Erythroblast (primary cell): ENCODE measurements at regions not wholly inside any gene's neighbourhood (a gene's known extent, or its start where the extent isn't known, plus 50 kb on each side); places are given as distances from the start of the nearest gene placed in this dataset.

Experiments
- DNase-seq, 2 experiments: peaks; one replicate each; lab custom pipeline; 2025; lab: John Stamatoyannopoulos, UW
- GATA1 ChIP-seq: IDR thresholded peaks from 2 replicates; pipeline ENCODE4 v1.6.1; 2011; ENCODE audit warnings: low read depth, mild to moderate bottlenecking, control low read depth, low read length, moderate library complexity
- POLR2A ChIP-seq: IDR thresholded peaks from 2 replicates; pipeline ENCODE4 v1.6.1; 2011; ENCODE audit warnings: mild to moderate bottlenecking, low read length

DNA sequence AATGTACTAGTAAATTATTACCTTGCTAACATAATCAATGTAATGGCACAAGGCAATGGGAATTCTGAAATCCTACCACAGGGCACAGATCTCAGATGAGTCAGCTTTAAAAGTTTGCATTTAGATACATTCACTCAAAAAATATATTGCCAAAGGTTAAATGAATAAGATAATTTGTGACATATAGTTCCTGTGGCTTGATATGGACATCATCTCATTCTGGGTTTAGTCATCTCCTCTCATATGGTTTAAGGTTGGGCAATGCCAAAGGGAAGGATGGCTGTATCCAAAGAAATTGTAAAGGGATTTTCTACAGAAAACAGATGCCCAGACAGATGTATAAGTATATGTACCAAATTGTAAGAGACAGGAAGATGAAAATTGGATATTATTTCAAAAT lies 1065.0 kb downstream of the LRFN5 start:
- no peak for TF ChIP-seq POLR2A
- no peak for TF ChIP-seq GATA1
- no peak for DNase-seq

GRCh38 chr14:42665083-42665482 lies 1058.4 kb downstream of the LRFN5 start:
- no peak for TF ChIP-seq POLR2A
- TF ChIP-seq GATA1: no peak

GRCh38 chr14:42664190-42664589 lies 1057.5 kb downstream of the LRFN5 start:
- DNase-seq: no peak
- TF ChIP-seq GATA1 (no peak), POLR2A (no peak)

More at GRCh38 chr14:42665083-42665482, 1058.4 kb downstream of the LRFN5 start:
- DNase-seq: no peak

- no peak for DNase-seq
- TF ChIP-seq GATA1 (no peak), POLR2A (no peak)
Observed at GRCh38 chr14:42654707-42655106, 1048.0 kb downstream of the LRFN5 start.

- no peak for TF ChIP-seq POLR2A
- TF ChIP-seq GATA1: no peak
- DNase-seq: no peak
Observed at GRCh38 chr14:42642787-42643186, 1036.1 kb downstream of the LRFN5 start.

DNA sequence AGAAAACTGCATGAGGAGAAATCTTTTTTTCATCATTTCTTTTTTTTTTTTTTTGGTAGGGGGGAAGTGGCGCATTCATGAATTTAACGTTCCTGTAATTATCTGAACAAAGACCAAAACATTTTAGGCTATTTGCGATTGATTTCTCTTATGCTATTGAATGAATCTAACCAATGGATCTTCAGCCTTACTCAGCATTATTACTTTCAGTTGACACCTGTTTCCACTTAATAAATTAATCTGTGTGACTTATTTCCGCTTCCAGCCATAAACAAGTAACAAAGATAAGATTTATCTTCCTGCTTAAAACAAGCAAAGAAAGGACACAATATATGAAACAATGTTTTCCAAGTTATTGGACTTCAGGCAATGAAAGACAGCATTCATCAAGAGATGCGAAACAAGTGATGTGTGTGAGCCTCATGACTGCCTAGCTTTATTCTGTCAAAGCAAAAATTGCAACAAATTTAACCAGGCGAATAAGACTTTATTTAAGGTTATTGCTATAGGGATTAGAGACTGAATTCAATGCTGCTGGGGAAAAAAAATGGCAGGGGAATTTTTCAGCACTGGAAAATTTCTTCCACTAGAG lies 1026.9 kb downstream of the LRFN5 start:
- TF ChIP-seq GATA1 (no peak), POLR2A (no peak)
- no peak for DNase-seq

- TF ChIP-seq POLR2A (no peak), GATA1 (no peak)
Observed at GRCh38 chr14:42629553-42629952, 1022.9 kb downstream of the LRFN5 start.

DNA sequence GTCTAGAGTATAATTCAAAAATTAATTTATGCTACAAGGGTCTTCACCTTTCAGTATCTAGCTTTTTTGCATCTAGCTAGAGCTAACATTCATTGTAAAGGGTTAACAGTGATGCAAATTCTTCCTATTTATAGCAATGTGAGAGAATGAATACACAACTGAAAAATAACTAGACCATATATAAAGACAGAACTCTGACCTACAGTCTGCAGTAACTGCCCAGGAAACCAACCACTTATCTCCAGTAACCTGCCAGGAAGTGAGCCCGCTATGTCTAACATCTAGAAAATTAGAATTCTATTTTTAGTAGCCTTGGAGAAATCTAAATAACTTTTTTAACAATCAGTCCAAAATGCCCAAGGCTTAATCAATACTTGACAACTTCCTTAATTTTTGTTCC lies 1021.9 kb downstream of the LRFN5 start:
- TF ChIP-seq GATA1: no peak
- no peak for TF ChIP-seq POLR2A

More at GRCh38 chr14:42629553-42629952, 1022.9 kb downstream of the LRFN5 start:
- DNase-seq: no peak

DNA sequence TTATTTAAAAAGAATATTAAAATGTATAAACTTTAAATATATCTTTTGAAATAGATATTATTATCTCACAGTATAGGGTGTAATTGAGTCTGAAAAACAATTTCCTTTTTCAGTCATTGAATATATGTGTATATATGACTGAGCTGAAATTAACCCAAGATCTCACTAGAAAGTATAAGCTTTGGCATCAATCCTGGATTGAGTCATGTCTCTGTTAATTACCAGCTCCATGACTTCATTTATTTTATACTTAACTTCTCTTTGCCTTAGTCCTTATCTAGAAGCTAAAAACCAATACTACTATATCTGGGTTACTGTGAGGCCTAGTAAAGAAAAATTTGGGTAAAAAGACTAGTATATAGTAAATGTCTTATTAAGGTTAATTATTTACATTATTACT lies 1020.3 kb downstream of the LRFN5 start:
- DNase-seq: no peak
- no peak for TF ChIP-seq POLR2A
- TF ChIP-seq GATA1: no peak

More for the DNA sequence above, 1021.9 kb downstream of the LRFN5 start:
- DNase-seq: no peak

- DNase-seq: no peak
- TF ChIP-seq GATA1 (no peak), POLR2A (no peak)
Observed at GRCh38 chr14:42624980-42625761, 1018.5 kb downstream of the LRFN5 start.

DNA sequence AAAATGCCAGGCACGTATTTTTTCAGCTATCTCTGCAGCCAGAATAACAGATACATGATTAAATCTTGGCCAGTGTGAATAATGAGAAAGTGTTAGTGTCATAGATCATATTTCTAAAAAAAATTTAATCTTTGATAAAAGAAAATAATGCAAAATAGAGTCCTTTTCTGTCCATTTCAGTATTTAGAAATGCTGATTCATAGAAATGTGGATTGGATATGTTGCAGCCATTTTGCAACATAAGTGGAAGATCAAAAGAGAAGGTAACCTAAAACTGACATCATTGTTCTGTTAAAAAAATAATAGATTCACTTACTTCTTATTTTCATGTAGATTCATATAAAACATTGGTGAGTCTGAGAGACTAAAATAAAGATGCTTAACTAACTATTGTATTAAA lies 1010.3 kb downstream of the LRFN5 start:
- no peak for TF ChIP-seq GATA1
- TF ChIP-seq POLR2A: no peak

GRCh38 chr14:42606839-42607238 lies 1000.2 kb downstream of the LRFN5 start:
- TF ChIP-seq POLR2A: no peak
- TF ChIP-seq GATA1: no peak
- DNase-seq: no peak

More for the DNA sequence above, 1010.3 kb downstream of the LRFN5 start:
- DNase-seq: no peak

DNA sequence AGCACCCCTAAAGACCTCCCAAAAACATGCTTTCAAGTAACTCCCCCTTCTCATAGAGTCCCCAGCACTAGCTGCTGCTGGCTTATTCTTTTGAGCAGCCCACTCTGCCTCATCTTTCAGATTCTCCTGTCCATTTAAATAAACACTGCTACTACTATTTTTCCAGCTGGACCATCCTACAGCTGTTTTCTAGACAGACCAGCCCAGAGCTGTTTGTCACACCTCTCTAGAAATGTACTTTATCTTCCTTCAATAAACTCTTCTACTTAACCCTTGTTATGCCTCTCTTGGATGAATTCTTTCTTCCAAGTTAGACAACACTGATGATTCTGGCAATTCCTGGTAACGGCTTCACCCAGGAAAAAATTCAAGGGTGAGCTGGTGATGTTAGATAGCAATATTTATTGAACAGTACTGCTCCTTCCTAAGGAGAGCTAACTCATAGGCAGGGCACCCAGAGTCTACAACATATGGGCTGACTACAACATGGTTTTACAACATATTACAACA lies 995.7 kb downstream of the LRFN5 start:
- DNase-seq: no peak
- TF ChIP-seq GATA1 (no peak), POLR2A (no peak)

GRCh38 chr14:42572032-42572431 lies 965.4 kb downstream of the LRFN5 start:
- DNase-seq: no peak
- TF ChIP-seq GATA1 (no peak), POLR2A (no peak)

DNA sequence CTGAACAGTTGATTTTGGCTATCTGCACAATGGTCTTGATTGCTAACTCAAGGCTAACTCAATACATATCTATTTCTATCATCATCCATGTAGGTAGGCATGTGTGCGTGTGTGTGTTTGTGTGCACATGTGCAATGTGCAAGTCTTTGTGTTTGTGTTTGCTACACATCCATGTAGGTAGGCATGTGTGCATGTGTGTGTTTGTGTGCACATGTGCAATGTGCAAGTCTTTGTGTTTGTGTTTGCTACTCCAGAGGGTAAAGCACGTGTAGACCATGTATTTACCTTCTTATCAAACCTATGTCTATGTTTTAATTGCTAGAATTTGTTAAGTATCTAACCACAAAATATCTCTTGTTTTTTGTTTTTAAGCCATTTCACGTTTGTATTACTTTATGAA lies 962.6 kb downstream of the LRFN5 start:
- DNase-seq: no peak

More for the DNA sequence above, 962.6 kb downstream of the LRFN5 start:
- no peak for TF ChIP-seq GATA1
- no peak for TF ChIP-seq POLR2A
